Caco-2 (cell line): ENCODE measurements at regions not wholly inside any gene's neighbourhood (a gene's known extent, or its start where the extent isn't known, plus 50 kb on each side); places are given as distances from the start of the nearest gene placed in this dataset.
A peak's percentile ranks its signal among the peaks of the same experiment; 100 is the strongest.

ENCODE experiments used
- BruUV-seq: library from RNA; stranded (reverse); fragments of 400-500 nt; replicated peaks from 2 replicates; lab custom pipeline; 2021; lab: Mats Ljungman, UMichigan
- CTCF ChIA-PET: fragments of 300-600 bp; sonication (Branson Sonifier 250); formaldehyde crosslinking; loops from one replicate; lab custom pipeline; 2022; ENCODE audit warnings: antibody characterized with exemption; lab: Charles Lee
- POLR2A ChIA-PET: fragments of 300-600 bp; sonication (Branson Sonifier 250); formaldehyde crosslinking; loops from one replicate; lab custom pipeline; 2022; ENCODE audit warnings: antibody characterized with exemption; lab: Charles Lee
- DNase-seq, 2 experiments: peaks; one replicate each; pipeline versions ENCODE4 v3.0.0 to v3.0.0-alpha.2; 2020 to 2022
- H3K27me3 ChIP-seq: replicated peaks from 2 replicates; pipeline ENCODE4 v1.6.0; 2011; ENCODE audit warnings: low read length; ENCODE audit not compliant: control insufficient read depth, insufficient read depth
- H3K36me3 ChIP-seq: 2 replicates; pipeline ENCODE4 v1.5.1; 2011; ENCODE audit warnings: low read length; ENCODE audit not compliant: control insufficient read depth, insufficient read depth
- H3K4me1 ChIP-seq: fragments of 250-450 bp; sonication (Bioruptor Pico); 2 replicates; pipeline ENCODE4 v1.5.1; 2020; ENCODE audit warnings: mild to moderate bottlenecking
- H3K4me3 ChIP-seq: 2 replicates; pipeline ENCODE4 v1.5.1; 2011; ENCODE audit warnings: low read depth, mild to moderate bottlenecking, control low read depth, low read length
- H3K9me3 ChIP-seq: fragments of 250-450 bp; sonication (Bioruptor Pico); 2 replicates; pipeline ENCODE4 v1.5.1; 2020; ENCODE audit warnings: mild to moderate bottlenecking, moderate library complexity
- H3K27ac Mint-ChIP-seq: one replicate; pipeline ENCODE4 v1.8.0; 2022; ENCODE audit warnings: mixed read lengths; ENCODE audit not compliant: unreplicated experiment
- H3K27me3 Mint-ChIP-seq: one replicate; pipeline ENCODE4 v1.8.0; 2022; ENCODE audit warnings: mixed read lengths; ENCODE audit not compliant: insufficient read depth, unreplicated experiment
- H3K36me3 Mint-ChIP-seq: one replicate; pipeline ENCODE4 v1.8.0; 2022; ENCODE audit warnings: mild to moderate bottlenecking, mixed read lengths; ENCODE audit not compliant: insufficient read depth, unreplicated experiment
- H3K4me1 Mint-ChIP-seq: one replicate; pipeline ENCODE4 v1.8.0; 2022; ENCODE audit warnings: low read depth, mixed read lengths; ENCODE audit not compliant: unreplicated experiment
- H3K4me3 Mint-ChIP-seq: one replicate; pipeline ENCODE4 v1.8.0; 2022; ENCODE audit warnings: mild to moderate bottlenecking, moderate library complexity, mixed read lengths; ENCODE audit not compliant: unreplicated experiment
- H3K9me3 Mint-ChIP-seq: one replicate; pipeline ENCODE4 v1.8.0; 2022; ENCODE audit warnings: mixed read lengths; ENCODE audit not compliant: unreplicated experiment
- intact Hi-C: fragments of 100-400 bp; cut with micrococcal nuclease; formaldehyde crosslinking; loops from one replicate; pipeline ENCODE4 v1.10.0; 2022; ENCODE audit not compliant: unreplicated experiment
- TF ChIP-seq, protein P1 (sequence below), 2 experiments: fragments of 200-600 bp in 1 of 2; IDR thresholded peaks; 1 replicate in 1 of 2; 2 replicates in 1 of 2; pipeline versions ENCODE4 v1.5.1 to v1.8.0; 2011 to 2022; ENCODE audit warnings: antibody characterized with exemption in 1 of 2, control low read depth in 1 of 2, inconsistent platforms in 1 of 2, low read depth in 1 of 2, low read length in 1 of 2, mild to moderate bottlenecking in 1 of 2, moderate library complexity in 1 of 2; ENCODE audit not compliant: insufficient read depth in 1 of 2, severe bottlenecking in 1 of 2, unreplicated experiment in 1 of 2

DNA sequence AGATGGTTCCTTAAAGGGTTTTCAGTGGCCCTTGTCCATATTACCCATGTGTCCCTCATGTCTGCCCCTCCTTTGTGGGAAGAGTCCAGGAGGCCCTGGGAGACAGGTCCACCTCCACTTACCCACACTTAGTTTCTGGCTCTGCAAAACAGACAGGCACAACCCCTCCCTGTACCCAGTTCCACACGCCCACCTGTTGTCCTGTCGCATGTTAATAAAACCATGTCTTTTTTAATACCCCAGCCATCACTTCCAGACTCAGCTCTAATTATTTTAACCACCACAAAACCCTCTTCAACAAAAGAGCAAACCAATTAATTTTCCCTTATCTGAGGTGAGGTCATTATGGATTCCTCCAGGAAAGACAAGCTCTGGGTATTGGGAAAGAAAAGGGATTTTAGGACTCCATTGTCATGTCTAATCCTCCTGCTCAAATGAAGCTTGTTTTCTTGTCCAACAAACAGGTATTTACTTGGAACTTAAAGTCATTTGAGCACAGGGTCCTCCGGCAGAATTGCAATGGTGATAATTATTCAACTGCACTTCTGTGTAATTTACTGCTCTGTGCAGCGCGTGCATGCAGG, 68.9 kb downstream of the CCDC185 start:
- Mint-ChIP-seq H3K27me3 (no peaks in the 10 kb centered on the region), H3K27ac (no peak overlapping the region), H3K9me3 (no peaks in the 10 kb centered on the region), H3K4me1 (peaks cover 23% of the 10 kb centered on the region), H3K36me3 (no peaks in the 10 kb centered on the region), H3K4me3 (no peak overlapping the region)
- intact Hi-C loops, result no loop called here
- ChIA-PET CTCF (no interaction called here), POLR2A (no interaction called here)
- Histone ChIP-seq H3K9me3 (no peaks in the 10 kb centered on the region), H3K36me3 (no peaks in the 10 kb centered on the region), H3K27me3 (no peaks in the 10 kb centered on the region), H3K4me3 (no peak overlapping the region), H3K4me1 (peaks cover 35% of the 10 kb centered on the region)
- no TSS peak for BruUV-seq
- no peak for DNase-seq
- TF ChIP-seq, protein P1, sequence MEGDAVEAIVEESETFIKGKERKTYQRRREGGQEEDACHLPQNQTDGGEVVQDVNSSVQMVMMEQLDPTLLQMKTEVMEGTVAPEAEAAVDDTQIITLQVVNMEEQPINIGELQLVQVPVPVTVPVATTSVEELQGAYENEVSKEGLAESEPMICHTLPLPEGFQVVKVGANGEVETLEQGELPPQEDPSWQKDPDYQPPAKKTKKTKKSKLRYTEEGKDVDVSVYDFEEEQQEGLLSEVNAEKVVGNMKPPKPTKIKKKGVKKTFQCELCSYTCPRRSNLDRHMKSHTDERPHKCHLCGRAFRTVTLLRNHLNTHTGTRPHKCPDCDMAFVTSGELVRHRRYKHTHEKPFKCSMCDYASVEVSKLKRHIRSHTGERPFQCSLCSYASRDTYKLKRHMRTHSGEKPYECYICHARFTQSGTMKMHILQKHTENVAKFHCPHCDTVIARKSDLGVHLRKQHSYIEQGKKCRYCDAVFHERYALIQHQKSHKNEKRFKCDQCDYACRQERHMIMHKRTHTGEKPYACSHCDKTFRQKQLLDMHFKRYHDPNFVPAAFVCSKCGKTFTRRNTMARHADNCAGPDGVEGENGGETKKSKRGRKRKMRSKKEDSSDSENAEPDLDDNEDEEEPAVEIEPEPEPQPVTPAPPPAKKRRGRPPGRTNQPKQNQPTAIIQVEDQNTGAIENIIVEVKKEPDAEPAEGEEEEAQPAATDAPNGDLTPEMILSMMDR (IDR thresholded peaks at IDR 0.05; ENCODE audit: insufficient read depth in 1 of 2, low read depth in 1 of 2, low read length in 1 of 2, severe bottlenecking in 1 of 2, unreplicated experiment in 1 of 2), result no peak

DNA sequence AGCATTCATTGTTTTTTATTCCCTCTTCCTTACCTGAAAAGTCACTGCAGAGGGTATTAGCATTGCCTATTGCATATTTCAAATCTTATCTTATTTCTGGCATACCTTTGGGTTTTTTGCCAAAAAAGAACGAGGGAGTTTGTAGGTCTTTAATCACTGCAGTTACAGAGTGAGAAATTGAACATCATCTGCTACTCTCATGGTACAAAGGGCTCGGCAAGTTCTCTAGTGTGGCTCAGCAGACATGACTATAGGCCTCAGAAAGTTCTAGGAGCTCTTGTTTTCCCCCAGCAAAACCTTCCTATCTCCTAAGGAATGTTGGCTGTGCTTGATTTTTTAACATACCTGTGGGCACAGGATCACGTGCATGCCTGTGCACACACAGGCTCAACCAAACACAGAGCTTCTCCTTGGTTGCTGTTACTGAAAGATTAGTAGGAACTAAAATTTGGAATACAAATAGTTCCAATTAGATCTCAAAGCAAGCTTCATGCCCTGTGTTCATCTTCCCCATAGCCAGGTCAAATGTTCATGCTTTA, 69.7 kb downstream of the CCDC185 start:
- ChIA-PET POLR2A (no interaction called here), CTCF (no interaction called here)
- Mint-ChIP-seq H3K36me3 (no peaks in the 10 kb centered on the region), H3K4me1 (peaks cover 26% of the 10 kb centered on the region), H3K4me3 (no peak overlapping the region), H3K27ac (no peak overlapping the region), H3K27me3 (no peaks in the 10 kb centered on the region), H3K9me3 (no peaks in the 10 kb centered on the region)
- peaks cover 35% of the 10 kb centered on the region for H3K4me1 ChIP-seq
- no peaks in the 10 kb centered on the region for H3K9me3 ChIP-seq
- TF ChIP-seq, protein P1 (IDR thresholded peaks at IDR 0.05; ENCODE audit: insufficient read depth in 1 of 2, low read depth in 1 of 2, low read length in 1 of 2, severe bottlenecking in 1 of 2, unreplicated experiment in 1 of 2), result no peak
- no peaks in the 10 kb centered on the region for H3K27me3 ChIP-seq
- intact Hi-C loops, result no loop called here
- H3K4me3 ChIP-seq, result no peak overlapping the region
- peak in 1 of 2 experiments; percentile 12 for DNase-seq
- no TSS peak for BruUV-seq
- H3K36me3 ChIP-seq, result no peaks in the 10 kb centered on the region

DNA sequence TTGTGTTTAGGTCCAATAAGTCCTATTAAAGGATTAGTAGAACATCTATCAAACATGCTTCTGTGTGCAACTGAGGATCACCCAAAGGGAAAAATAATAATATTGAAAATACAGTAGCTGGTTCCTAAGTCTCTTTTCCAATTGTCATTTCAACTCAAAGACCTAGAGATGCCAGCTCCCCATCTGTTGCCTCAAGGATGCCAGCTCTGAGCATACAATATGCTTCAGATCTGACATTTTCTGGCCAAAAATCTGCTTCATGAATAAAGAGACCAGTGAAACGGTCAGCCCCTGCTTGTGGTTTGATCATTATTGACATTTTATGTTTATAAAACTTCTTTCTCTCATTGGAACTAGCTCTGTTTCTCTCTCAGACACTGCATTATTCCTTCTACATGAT, 72.9 kb downstream of the CCDC185 start:
- TF ChIP-seq, protein P1 (IDR thresholded peaks at IDR 0.05; ENCODE audit: insufficient read depth in 1 of 2, low read depth in 1 of 2, low read length in 1 of 2, severe bottlenecking in 1 of 2, unreplicated experiment in 1 of 2), result no peak
- Mint-ChIP-seq H3K4me1 (peaks cover 32% of the 10 kb centered on the region), H3K27ac (peak overlapping the region; percentile 78), H3K27me3 (no peaks in the 10 kb centered on the region), H3K4me3 (no peak overlapping the region), H3K9me3 (peaks cover 16% of the 10 kb centered on the region), H3K36me3 (no peaks in the 10 kb centered on the region)
- Histone ChIP-seq H3K9me3 (no peaks in the 10 kb centered on the region), H3K27me3 (no peaks in the 10 kb centered on the region), H3K4me1 (peaks cover 35% of the 10 kb centered on the region), H3K36me3 (no peaks in the 10 kb centered on the region), H3K4me3 (no peak overlapping the region)
- DNase-seq, result no peak
- BruUV-seq, result no TSS peak
- CTCF ChIA-PET, result interaction anchor here (1.2 kb wide), 1 partner anchor 102 kb away, joined by 3 read pairs; the partner anchor contains the start of gene SUSD4
- POLR2A ChIA-PET, result no interaction called here
- intact Hi-C loops, result no loop called here
